Astrocyte of the hippocampus (primary cell): ENCODE measurements at regions not wholly inside any gene's neighbourhood (a gene's known extent, or its start where the extent isn't known, plus 50 kb on each side); places are given as distances from the start of the nearest gene placed in this dataset.
"Not testable (repeated sequence)": the region's sequence is repeated elsewhere in the genome, so short reads cannot be mapped to it uniquely, and the experiment has no call there.

ENCODE experiments used
- DNase-seq: peaks from one replicate; pipeline ENCODE4 v3.0.0; 2011; ENCODE audit warnings: low read depth, low spot score

DNA sequence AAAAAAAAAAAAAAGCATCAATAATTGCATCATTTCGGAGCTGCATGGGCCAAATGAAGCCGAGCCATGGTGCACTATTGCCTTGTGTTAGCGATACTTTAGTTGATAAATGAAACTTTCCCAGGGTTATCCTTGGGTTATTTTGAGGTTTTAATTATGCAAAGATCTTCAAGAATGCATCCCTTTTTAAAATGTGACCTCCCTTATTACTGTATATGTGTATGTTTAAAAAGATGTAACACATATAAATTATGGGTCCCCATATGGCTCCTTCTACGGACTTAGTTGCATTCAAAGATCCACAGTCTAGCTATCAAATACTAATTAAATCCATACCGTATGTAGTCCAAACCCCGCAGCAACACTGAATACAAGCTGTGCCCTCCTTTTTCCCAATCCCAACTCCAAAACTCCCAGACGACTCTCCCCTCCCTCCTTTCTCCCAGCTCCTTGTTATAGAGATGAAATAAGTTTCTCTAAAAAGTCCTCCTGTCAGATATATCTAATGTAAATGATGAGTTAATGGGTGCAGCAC, 129.3 kb upstream of the MAP1LC3B2 start:
- no peak for DNase-seq

DNA sequence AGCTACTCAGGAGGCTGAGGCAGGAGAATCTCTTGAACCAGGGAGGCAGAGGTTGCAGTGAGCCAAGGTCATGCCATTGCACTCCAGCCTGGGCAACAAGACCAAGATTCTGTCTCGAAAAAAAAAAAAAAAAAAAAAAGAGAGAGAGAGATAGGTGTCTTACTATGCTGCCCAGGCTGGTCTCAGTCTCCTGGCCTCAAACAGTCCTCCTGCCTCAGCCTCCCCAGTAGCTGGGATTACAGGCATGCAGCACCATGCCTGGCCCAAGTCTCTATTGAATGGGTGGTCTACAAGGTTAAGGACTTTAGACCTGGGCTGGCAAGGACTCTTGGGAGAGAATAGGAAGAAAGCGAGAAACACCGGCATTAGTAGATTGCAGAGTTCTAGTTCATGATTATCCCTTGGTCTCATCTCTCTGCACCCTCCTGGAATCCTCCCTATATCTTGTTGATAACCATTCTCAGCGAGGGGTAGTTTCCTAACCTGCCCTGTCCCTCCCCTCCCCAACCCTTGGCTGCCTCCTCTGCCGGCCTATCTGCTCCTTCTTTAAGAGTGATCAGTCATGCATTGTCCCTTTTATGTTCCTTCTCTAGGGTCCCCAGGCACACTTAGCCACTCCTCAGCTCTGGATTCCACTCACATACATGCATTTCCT, 128.1 kb upstream of the MAP1LC3B2 start:
- DNase-seq: no peak

DNA sequence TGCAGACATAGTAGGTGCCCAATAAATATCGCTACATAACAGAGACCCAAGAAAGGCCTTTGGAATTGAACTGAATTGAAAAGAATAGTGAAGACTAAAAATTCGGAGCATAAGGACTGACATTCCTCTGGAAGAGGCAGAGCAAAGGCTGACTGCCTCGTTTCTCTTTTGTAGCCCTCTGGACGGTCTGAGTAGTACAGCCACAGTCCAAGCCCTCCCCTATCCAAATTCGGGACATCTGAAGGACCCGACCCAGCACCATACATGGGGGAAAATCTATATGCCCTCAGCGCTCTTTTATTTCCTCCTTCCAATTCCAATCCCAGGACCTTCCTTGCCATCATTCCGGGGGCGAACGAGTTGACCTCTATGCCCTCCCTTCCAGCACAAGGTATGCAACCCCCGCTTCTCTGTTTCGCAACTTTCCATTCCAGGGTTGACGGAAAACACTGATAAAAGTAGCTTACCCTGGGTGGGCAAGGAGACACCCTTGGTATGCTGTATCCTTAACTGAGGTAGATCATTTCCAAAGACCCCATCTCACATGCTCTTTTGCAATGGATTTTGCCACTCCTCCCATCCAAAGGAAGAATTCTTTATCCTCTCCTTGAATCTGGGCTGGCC, 127.4 kb upstream of the MAP1LC3B2 start:
- DNase-seq: no peak

DNA sequence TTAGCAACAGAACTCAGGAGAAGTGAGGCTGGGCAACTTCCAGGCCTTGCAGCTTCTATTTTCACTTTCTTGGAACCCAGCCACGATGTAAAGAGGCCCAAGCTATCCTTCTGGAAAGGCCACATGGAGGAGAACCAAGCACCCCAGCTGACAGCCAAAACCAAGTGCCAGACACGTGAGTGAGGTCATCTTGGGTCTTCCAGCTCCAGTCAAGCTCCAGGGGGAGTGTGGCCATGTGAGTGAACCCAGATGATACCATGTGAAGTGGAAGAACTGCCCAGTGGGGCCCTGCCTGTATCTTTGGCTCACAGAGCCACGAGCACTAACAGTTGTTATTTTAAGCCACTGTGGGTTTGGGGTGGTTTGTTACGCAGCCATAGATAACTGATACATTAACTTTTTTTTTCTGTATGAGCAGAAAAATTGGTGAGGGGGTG, 126.8 kb upstream of the MAP1LC3B2 start:
- DNase-seq: peak; percentile 20

DNA sequence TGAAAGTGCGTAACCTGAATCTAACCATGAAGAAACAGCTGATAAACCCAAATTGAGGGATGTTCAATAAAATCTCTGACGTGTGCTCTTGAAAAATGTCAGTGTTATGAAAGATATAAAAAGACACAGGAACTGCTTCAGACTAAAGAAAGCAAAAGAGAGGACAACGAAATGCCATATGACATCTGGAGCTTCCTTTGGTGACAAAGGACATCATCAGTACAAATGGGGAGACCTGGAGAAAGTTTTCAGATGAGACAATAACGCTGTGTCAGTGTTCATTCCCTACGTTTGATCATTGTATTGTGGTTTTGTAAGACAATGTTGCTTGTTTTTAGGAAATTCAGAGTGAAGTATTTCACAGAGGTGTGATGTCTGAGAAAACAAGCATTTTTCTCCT, 125.9 kb upstream of the MAP1LC3B2 start:
- no peak for DNase-seq

DNA sequence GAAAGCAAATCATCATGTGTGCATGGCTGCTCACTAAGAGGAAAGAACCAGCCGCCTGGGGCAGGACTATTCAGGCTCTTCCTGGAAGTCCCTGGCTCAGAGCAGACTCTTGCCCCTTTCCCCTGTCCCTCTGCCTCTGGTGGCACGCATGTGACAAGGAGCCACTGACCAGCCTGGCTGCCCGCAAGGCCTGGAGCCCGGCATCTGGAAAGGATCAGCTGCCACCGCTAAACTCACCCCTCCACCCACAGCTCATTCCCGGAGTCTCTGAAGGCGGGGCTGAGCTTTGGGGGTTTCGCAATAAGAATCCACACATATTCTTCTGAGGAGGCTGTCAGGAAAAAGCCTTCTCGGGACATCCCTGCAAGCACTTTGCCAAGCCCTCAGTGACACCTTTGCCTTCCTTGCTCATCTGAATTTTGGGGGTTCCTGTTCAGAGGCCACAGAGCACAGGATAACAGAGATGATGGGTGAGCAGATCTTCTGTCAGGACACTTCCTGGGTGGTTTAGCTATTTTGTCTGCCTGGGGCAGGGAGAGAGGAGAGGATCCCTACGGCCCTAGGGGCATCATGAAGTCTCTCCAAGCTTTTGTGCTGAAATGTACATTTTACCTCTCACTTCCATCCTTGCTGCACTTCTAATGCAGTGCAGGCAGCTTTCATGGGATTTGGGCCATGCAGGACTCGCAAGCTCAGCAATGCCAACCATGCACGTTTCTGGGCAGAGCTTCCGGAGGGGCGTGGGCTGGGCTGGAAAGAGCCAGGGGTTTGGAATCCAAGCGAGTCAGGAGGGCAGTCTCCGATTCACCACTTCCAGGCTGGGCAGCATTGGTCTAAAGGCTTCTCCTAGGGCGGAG, 124.8 kb upstream of the MAP1LC3B2 start:
- DNase-seq: peak; percentile 90

DNA sequence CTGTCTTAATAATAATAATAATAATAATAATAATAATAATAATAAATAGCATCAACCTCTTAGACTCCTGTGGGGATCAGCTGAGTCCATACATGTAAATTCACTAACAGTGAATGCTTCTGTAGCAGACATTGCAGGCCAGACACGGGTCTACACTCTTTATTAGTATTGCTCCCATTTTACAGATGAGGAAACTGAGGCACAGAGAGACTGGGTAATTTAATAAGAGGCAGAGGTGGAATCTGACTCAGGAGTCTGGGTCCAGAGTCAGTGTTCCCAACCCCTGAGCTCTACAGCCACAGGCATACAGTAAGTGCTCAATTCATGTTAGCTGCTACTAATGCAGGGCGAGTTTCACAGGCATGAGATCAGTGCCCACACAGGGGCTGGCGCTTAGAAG, 123.2 kb upstream of the MAP1LC3B2 start:
- no peak for DNase-seq

DNA sequence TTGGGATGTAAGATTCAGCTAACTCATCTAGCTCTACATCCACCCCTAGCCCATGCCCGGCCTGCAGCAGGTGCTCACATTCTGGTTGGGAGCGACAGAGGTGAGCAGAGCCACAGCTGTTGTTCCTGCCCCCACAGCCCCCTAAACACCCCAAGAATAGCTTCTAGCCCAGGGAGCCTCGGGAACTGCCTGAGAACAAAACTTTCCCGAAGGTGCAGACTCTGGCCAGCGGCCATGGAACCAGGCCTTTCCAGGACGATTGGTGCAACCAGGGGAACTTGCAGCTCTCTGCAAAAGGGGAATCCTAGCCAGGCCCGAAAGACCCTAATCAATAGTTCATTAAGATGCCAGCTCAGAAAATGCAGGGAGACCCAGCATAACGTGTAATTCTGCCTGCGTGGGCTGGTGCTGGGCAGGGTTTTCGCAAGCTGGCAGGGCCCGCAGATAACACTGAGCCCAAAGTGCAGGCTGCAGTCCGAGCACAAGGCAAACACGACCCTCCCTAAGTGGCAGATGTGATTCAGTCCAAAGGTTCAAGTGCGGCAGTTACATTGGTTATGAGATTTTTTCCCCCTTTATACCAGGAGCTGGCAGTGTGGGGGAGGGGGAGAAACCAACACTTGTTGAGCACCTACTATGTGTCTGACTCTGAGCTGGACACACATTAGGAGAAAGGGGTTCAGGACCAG, 122.5 kb upstream of the MAP1LC3B2 start:
- DNase-seq: no peak

DNA sequence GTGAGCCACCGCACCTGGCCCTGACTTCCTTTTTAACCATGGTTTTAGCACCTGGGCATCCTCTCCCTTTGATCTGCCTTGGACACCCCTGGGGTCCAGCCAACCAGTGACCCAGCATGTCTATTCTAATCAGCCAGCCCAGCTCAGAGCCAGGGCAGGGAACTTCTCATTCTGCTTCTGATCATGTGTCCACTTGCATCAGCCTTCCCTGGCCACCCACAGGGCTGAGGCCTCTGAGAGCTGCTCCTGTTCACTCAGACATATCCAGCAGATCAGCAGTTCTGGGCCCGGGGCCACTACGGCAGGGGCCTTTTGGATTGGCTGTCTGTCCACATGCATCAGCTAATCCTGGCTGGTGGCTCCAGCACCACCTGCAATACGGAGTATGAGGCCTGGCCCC, 117.9 kb upstream of the MAP1LC3B2 start:
- no peak for DNase-seq

DNA sequence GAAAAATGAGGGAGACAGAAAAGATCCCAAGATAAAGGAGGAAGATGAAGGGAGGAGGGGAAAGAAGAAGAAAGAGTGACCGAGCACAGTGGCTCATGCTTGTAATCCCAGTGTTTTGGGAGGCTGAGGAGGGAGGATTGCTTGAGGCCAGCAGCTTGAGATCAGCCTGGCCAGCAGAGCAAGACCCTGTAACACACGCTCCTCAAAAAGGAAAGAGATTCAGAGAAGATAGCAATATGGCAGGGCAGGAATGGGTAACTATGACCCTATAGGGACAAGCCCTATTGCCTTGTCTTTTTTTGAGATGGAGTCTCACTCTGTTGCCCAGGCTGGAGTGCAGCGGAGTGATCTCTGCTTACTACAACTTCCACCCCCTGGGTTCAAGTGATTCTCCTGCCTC, 116.9 kb upstream of the MAP1LC3B2 start:
- DNase-seq: no peak

DNA sequence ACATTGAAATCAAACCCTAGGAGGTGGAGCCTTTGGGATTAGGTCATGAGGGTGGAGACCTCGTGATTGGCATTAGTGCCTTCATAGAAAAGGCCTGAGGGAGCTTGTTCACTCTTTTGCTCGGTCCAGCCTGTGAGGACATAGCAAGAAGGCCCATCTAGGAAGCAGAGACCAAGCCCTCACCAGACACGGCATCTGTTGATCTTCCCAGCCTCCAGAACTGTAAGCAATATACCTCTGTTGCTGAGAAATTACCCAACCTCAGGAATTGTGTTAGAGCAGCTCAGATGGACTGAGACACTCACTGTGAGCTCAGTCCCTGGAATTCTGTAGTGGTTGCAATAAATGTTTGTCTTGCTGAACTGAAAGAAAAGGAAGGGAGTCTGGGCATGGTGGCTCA, 116.2 kb upstream of the MAP1LC3B2 start:
- no peak for DNase-seq

DNA sequence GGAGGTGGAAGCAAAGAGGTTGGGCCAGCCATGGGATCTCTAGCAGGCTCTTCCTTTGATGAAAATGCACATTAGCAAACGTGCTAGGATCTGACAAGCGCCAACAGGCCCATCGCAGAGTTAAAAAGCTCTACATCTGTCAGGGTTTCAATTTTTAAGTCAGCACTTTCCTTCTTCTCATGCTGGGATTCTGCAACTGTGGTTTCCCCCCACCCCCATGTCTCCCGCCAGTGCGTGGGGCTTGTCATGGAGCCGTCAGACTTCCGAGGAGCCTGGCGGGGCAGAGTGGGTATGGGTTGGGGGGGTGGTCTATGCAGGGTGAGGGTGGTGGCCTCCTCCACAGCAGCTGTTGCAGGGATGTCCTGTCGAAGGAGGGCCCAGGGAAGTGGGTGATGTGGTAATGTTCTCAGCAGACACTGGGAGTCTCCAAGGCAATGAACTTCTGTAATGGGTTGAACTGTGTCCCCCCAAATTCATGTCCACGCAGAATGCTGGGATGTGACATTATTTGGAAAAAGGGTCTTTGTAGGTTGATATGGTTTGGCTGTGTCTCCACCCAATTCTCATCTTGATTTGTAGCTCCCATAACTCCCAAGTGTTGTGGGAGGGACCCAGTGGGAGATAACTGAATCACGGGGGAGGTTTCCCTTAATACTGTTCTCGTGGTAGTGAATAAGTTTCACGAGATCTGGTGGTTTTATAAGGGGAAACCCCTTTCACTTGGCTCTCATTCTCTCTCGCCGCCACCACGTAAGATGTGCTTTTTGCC, 115.2 kb upstream of the MAP1LC3B2 start:
- no peak for DNase-seq

DNA sequence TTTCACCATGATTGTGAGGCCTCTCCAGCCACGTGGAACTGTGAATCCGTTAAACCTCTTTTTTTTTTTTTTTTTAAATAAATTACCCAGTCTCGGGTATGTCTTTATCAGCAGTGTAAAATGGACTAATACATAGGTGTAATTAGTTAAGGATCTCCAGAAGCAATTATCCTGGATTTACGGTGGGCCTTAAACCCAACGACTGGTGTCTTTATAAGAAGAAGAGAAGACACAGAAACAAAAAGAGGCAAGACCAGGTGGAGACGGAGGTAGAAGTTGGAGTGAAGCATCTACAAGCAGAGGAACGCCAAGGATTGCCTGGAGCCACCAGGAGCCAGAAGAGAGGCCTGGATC, 114.6 kb upstream of the MAP1LC3B2 start:
- DNase-seq: no peak

DNA sequence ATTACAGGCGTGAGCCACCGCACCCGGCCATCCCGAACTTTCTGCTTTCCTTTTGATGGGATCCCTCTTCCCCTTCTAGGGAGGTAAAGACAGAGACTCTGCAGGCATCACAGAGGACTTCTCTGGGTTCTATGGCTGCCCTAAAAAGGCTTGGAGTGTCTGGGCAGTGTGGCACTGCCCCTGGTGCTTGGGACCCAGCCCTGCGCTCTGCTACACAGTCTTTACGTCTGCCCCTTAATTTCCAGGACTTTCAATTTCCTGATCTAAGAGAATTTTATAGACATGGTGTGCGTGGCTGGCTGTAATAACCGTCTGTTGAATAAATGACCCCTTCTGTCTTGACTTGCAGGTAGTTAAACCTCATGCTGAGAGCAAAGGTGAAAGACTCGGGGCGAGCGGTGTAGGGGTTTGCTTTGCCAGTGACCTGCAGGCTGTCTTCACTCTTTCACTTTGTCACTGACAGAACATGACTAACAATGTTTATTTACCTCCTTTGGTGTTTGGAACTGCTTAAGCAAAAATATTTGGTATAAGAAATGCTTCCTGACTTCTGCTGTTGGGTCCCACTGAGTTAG, 110.9 kb upstream of the MAP1LC3B2 start:
- no peak for DNase-seq

DNA sequence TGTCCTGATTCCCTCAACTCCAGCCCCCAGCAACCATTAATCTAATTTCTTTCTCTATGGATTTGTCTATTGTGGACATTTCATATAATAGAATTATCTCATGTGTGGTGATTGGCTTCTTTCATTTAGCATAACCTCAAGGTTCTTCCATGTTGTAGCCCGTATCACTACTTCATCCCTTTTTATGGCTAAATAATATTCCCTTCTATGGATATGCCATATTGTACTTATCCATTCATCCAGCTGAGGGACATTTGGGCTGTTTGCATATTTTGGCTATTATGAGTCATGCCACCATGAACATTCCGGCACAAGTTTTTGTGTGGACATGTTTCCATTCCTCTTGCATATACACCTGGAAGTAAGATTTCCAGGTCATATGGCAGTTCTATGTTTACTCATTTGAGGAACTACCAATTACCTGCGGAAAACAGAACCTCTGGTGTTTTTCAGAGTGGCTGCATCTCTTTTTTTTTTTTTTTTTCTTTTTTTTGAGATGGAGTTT, 108.7 kb upstream of the MAP1LC3B2 start:
- DNase-seq: no peak

DNA sequence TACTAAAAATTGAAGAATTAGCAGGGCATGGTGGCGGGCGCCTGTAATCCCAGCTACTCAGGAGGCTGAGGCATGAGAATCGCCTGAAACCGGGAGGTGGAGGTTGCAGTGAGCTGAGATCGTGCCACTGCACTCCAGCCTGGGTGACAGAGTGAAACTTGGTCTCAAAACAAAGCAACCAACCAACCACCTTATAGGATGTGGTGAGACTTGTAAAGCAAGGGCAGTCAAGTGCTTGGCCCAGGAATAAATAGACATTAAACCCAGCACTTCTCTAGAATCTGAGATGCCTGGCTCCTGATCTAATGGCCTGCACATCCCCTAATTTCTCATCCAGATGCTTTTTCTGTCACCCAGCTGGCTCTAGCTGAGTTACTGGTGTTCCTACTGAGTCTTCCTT, 106.2 kb upstream of the MAP1LC3B2 start:
- not testable (repeated sequence) for DNase-seq

DNA sequence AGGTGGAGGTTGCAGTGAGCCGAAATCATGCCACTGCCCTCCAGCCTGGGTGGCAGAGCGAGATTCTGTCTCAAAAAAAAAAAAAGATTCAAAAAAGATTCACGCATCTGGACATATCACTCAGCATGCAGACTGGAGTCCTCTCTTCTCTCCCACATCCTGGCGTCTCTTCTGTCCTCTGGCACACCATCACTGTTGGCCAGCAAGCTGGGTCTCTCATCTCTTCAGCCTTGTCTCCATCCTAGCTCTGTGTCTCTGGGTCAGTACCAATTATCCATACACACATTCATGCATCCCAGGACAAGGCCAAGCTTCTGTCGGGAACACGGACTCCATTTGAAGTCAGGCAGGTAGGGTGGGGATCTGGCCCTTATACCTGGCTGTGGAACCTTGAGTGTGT, 105.5 kb upstream of the MAP1LC3B2 start:
- DNase-seq: no peak

DNA sequence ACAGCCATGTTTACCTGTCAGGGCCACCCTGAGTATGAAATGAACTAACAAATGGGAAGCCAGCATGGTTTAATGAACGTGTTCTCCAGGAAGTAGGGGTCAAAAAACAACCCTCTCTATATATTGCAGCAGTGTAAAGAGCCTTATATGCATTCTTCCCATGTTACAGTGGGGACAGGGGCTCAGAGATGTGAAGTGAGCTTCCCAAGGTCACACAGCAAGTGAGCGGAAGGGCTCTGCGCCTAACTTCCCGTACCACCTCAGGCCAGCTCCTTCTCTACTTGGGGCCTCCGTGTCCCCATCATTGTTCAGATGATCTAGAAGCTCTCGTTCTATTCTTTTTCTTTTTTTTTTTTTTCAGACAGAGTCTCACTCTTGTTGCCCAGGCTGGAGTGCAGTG, 105.1 kb upstream of the MAP1LC3B2 start:
- no peak for DNase-seq

DNA sequence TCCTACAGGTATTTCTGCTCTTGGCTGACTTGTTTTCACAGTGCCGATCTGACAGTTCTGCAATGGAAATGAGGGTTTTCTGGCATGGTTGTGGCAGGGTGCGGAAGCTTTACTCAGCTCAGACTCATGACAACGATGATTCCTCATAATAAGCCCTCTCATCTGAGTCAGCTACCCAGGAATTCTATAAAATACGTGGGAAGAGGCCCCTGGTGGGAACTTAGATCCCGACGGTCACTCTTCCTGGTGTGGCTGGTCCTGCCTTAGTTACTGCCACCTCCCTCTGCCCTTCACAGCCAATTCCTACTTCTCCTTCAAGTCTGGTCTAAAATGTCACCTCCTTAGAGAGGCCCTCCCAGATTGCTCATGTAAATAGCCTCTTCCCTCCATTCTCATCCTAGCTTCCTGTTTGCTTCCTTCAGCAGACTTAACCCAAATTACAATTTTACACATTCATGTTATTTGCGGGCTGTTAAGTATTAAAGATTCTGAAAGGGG, 104.2 kb upstream of the MAP1LC3B2 start:
- peak; percentile 91 for DNase-seq

DNA sequence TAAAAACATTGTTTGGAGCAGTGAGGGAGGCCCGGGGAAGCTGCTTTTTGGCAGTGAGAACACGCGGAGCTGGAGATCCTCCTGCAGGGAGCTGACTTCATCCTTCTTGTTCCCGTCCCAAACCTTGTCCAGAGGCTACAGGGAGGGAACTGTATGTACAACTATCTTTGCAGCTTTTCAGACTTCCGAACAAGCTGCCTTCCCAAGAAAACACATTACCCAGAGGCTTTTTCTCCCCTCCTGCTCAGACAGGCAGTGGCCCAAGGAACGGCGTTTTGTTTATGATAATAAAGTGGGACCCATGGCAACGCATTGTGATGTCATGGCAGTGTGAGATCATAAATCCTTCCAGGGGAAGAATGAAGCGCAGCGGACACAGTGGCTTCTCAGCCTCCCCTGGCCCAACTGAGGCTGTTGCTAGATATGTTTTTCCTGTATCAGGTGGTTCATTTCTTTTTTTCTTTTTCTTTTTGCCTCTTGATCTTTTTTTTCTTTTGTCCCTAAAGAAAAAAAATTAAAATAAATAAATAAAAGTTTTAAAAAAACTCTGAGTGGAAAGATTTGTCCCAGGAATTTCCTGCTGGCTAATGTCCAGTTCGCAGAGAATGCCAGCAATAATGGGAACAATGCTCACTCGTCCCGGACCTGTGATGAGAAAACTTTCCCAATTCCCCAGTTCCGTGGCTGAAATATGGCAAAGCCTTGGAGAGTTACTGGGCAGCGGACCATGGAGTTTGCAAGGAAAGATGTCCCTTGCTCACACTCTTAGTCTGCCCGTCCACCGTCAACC, 103.4 kb upstream of the MAP1LC3B2 start:
- DNase-seq: peak; percentile 96
